Astrocyte (in vitro differentiated cells and primary cell): ENCODE measurements at regions not wholly inside any gene's neighbourhood (a gene's known extent, or its start where the extent isn't known, plus 50 kb on each side); places are given as distances from the start of the nearest gene placed in this dataset.

Experiments
- DNase-seq: peaks from one replicate; pipeline ENCODE4 v3.0.0-alpha.2; 2010; ENCODE audit warnings: low read depth
- FAIRE-seq: peaks from 2 replicates; lab custom pipeline; 2011; peaks lifted over from hg19 to GRCh38; lab: Jason Lieb, UNC
- H2AFZ ChIP-seq: 2 replicates; pipeline ENCODE4 v1.6.0; 2012; ENCODE audit warnings: low read depth, low read length, inconsistent platforms
- H3K27ac ChIP-seq: 2 replicates; pipeline ENCODE4 v1.5.1; 2011; ENCODE audit warnings: low read depth, low read length, inconsistent platforms
- H3K27me3 ChIP-seq: 2 replicates; pipeline ENCODE4 v1.6.0; 2011; ENCODE audit warnings: low read length, inconsistent platforms; ENCODE audit not compliant: insufficient read depth
- H3K36me3 ChIP-seq: 2 replicates; pipeline ENCODE4 v1.5.1; 2011; ENCODE audit warnings: low read length, inconsistent platforms; ENCODE audit not compliant: insufficient read depth
- H3K4me1 ChIP-seq: 2 replicates; pipeline ENCODE4 v1.5.1; 2011; ENCODE audit warnings: low read length, inconsistent platforms; ENCODE audit not compliant: insufficient read depth
- H3K4me2 ChIP-seq: 2 replicates; pipeline ENCODE4 v1.6.0; 2012; ENCODE audit warnings: low read length, inconsistent platforms
- H3K4me3 ChIP-seq: 2 replicates; pipeline ENCODE4 v1.5.1; 2011; ENCODE audit warnings: low read depth, mild to moderate bottlenecking, low read length, inconsistent platforms; ENCODE audit not compliant: insufficient read depth
- H3K79me2 ChIP-seq: 2 replicates; pipeline ENCODE4 v1.6.0; 2012; ENCODE audit warnings: mild to moderate bottlenecking, low read length, inconsistent platforms; ENCODE audit not compliant: insufficient read depth
- H3K9ac ChIP-seq: 2 replicates; pipeline ENCODE4 v1.6.0; 2012; ENCODE audit warnings: mild to moderate bottlenecking, low read length, inconsistent platforms
- H3K9me3 ChIP-seq: 2 replicates; pipeline ENCODE4 v1.5.1; 2012; ENCODE audit warnings: low read depth, mild to moderate bottlenecking, low read length, inconsistent platforms; ENCODE audit not compliant: insufficient read depth
- H4K20me1 ChIP-seq: 2 replicates; pipeline ENCODE4 v1.6.0; 2012; ENCODE audit warnings: low read length, inconsistent platforms; ENCODE audit not compliant: insufficient read depth
- H3K27ac Mint-ChIP-seq: one replicate; pipeline ENCODE4 v1.8.0; 2021; ENCODE audit warnings: mild to moderate bottlenecking, mixed read lengths; ENCODE audit not compliant: unreplicated experiment
- H3K27me3 Mint-ChIP-seq: one replicate; pipeline ENCODE4 v1.8.0; 2021; ENCODE audit warnings: low read depth, mixed read lengths; ENCODE audit not compliant: unreplicated experiment
- H3K36me3 Mint-ChIP-seq: one replicate; pipeline ENCODE4 v1.8.0; 2021; ENCODE audit warnings: low read depth, mixed read lengths; ENCODE audit not compliant: unreplicated experiment
- H3K4me1 Mint-ChIP-seq: one replicate; pipeline ENCODE4 v1.8.0; 2021; ENCODE audit warnings: low read depth, mixed read lengths; ENCODE audit not compliant: unreplicated experiment
- H3K4me3 Mint-ChIP-seq: one replicate; pipeline ENCODE4 v1.8.0; 2021; ENCODE audit warnings: mild to moderate bottlenecking, moderate library complexity, mixed read lengths; ENCODE audit not compliant: unreplicated experiment
- H3K9me3 Mint-ChIP-seq: one replicate; pipeline ENCODE4 v1.8.0; 2021; ENCODE audit warnings: mild to moderate bottlenecking, mixed read lengths; ENCODE audit not compliant: unreplicated experiment
- EZH2 ChIP-seq: IDR thresholded peaks from 2 replicates; pipeline ENCODE4 v1.6.1; 2012; ENCODE audit warnings: mild to moderate bottlenecking, low read length, inconsistent platforms; ENCODE audit not compliant: insufficient read depth
- TF ChIP-seq, protein P1 (sequence below): IDR thresholded peaks from 2 replicates; pipeline ENCODE4 v1.5.1; 2011; ENCODE audit warnings: low read depth, mild to moderate bottlenecking, inconsistent platforms, low read length, moderate library complexity; ENCODE audit not compliant: insufficient read depth

DNA sequence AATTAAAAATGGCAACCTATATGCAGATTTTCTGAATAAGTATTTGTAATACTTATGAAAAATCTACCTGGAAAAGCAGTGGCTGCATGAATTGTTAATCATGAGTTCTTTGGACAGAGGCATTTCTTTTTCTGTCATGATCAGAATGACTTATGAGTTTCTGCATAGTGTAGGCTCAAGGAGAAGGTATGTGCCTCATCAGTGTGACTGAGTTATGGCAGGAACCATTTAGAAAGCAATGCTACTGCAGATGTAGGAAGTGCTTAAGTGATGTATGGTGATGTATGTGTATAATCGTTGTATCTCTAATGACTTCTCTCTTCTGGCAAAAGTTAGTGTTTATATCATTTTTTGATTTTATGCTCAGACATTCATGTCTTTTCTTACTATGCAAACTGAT, 816.4 kb upstream of the FBXO33 start:
- Mint-ChIP-seq H3K4me3 (no peak overlapping the region), H3K4me1 (no peaks in the 10 kb centered on the region), H3K9me3 (no peaks in the 10 kb centered on the region), H3K27me3 (no peaks in the 10 kb centered on the region), H3K27ac (no peak overlapping the region), H3K36me3 (no peaks in the 10 kb centered on the region)
- no peak overlapping the region for H3K9ac ChIP-seq
- TF ChIP-seq EZH2, result no peak
- TF ChIP-seq, protein P1, sequence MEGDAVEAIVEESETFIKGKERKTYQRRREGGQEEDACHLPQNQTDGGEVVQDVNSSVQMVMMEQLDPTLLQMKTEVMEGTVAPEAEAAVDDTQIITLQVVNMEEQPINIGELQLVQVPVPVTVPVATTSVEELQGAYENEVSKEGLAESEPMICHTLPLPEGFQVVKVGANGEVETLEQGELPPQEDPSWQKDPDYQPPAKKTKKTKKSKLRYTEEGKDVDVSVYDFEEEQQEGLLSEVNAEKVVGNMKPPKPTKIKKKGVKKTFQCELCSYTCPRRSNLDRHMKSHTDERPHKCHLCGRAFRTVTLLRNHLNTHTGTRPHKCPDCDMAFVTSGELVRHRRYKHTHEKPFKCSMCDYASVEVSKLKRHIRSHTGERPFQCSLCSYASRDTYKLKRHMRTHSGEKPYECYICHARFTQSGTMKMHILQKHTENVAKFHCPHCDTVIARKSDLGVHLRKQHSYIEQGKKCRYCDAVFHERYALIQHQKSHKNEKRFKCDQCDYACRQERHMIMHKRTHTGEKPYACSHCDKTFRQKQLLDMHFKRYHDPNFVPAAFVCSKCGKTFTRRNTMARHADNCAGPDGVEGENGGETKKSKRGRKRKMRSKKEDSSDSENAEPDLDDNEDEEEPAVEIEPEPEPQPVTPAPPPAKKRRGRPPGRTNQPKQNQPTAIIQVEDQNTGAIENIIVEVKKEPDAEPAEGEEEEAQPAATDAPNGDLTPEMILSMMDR, result no peak
- FAIRE-seq, result no peak
- H3K27ac ChIP-seq, result no peak overlapping the region
- H3K9me3 ChIP-seq, result no peaks in the 10 kb centered on the region
- H3K4me1 ChIP-seq, result no peaks in the 10 kb centered on the region
- H3K4me2 ChIP-seq, result no peak overlapping the region
- H3K4me3 ChIP-seq, result no peak overlapping the region
- no peaks in the 10 kb centered on the region for H3K79me2 ChIP-seq
- H4K20me1 ChIP-seq, result no peaks in the 10 kb centered on the region
- DNase-seq, result peak; percentile 28
- H3K27me3 ChIP-seq, result no peaks in the 10 kb centered on the region
- no peaks in the 10 kb centered on the region for H3K36me3 ChIP-seq
- H2AFZ ChIP-seq, result no peak overlapping the region

- no peak overlapping the region for H3K4me3 Mint-ChIP-seq
- H3K9me3 Mint-ChIP-seq, result no peaks in the 10 kb centered on the region
Measured at GRCh38 chr14:40240245-40240859, 808.1 kb upstream of the FBXO33 start.

GRCh38 chr14:40232302-40232701, 800.1 kb upstream of the FBXO33 start:
- no peaks in the 10 kb centered on the region for H3K27me3 ChIP-seq
- no peak overlapping the region for H3K9ac ChIP-seq
- no peaks in the 10 kb centered on the region for H3K79me2 ChIP-seq
- H3K4me3 ChIP-seq, result no peak overlapping the region
- Mint-ChIP-seq H3K27ac (no peak overlapping the region), H3K9me3 (no peaks in the 10 kb centered on the region), H3K4me3 (no peak overlapping the region), H3K36me3 (no peaks in the 10 kb centered on the region), H3K27me3 (no peaks in the 10 kb centered on the region), H3K4me1 (no peaks in the 10 kb centered on the region)
- FAIRE-seq (no peak), DNase-seq (no peak)
- no peak overlapping the region for H2AFZ ChIP-seq
- no peak overlapping the region for H3K4me2 ChIP-seq
- H3K36me3 ChIP-seq, result no peaks in the 10 kb centered on the region
- H4K20me1 ChIP-seq, result no peaks in the 10 kb centered on the region
- no peak overlapping the region for H3K27ac ChIP-seq
- no peaks in the 10 kb centered on the region for H3K4me1 ChIP-seq
- TF ChIP-seq, protein P1, result no peak
- no peak for TF ChIP-seq EZH2
- peaks cover 16% of the 10 kb centered on the region for H3K9me3 ChIP-seq

More at GRCh38 chr14:40240245-40240859, 808.1 kb upstream of the FBXO33 start:
- Histone ChIP-seq H3K79me2 (no peaks in the 10 kb centered on the region), H3K9me3 (peaks cover 9% of the 10 kb centered on the region), H3K4me1 (no peaks in the 10 kb centered on the region), H3K36me3 (no peaks in the 10 kb centered on the region), H3K27me3 (no peaks in the 10 kb centered on the region), H4K20me1 (no peaks in the 10 kb centered on the region), H2AFZ (no peak overlapping the region), H3K4me3 (no peak overlapping the region), H3K9ac (no peak overlapping the region), H3K4me2 (no peak overlapping the region), H3K27ac (no peak overlapping the region)
- H3K27ac Mint-ChIP-seq, result no peak overlapping the region
- no peaks in the 10 kb centered on the region for H3K36me3 Mint-ChIP-seq
- peak; percentile 50 for DNase-seq
- TF ChIP-seq, protein P1, result no peak
- no peak for TF ChIP-seq EZH2
- no peaks in the 10 kb centered on the region for H3K4me1 Mint-ChIP-seq
- H3K27me3 Mint-ChIP-seq, result no peaks in the 10 kb centered on the region
- FAIRE-seq, result no peak
